ENCODE measurements at regions not wholly inside any gene's neighbourhood (a gene's known extent, or its start where the extent isn't known, plus 50 kb on each side); places are given as distances from the start of the nearest gene placed in this dataset.

- no peaks in the 10 kb centered on the region for H3K36me3 ChIP-seq
- WGBS, result 92% methylated on average over 2 of the region's 2 CpGs
- no peak overlapping the region for H3K4me3 ChIP-seq
- no peak overlapping the region for H3K27ac ChIP-seq
- H3K27me3 ChIP-seq (replicated peaks; ENCODE audit: insufficient read depth), result no peaks in the 10 kb centered on the region
- intact Hi-C loops (cut with DNase I), result no loop called here
- no peaks in the 10 kb centered on the region for H3K4me1 ChIP-seq (replicated peaks)
- DNase-seq (ENCODE audit: low spot score), result no peak
- no peaks in the 10 kb centered on the region for H3K9me3 ChIP-seq
- no peak for TF ChIP-seq CTCF (IDR thresholded peaks at IDR 0.05)
- no peak for TF ChIP-seq POLR2A (IDR thresholded peaks at IDR 0.05)
- no peak for TF ChIP-seq POLR2AphosphoS5 (IDR thresholded peaks at IDR 0.05)
Observed at GRCh38 chr2:188705191-188705590, 269.0 kb upstream of the COL3A1 start.

- Histone ChIP-seq H3K9me3 (no peaks in the 10 kb centered on the region), H3K4me1 (replicated peaks) (no peaks in the 10 kb centered on the region), H3K27me3 (replicated peaks; ENCODE audit: insufficient read depth) (no peaks in the 10 kb centered on the region), H3K4me3 (no peak overlapping the region), H3K27ac (no peak overlapping the region), H3K36me3 (no peaks in the 10 kb centered on the region)
- intact Hi-C loops (cut with DNase I), result no loop called here
- DNase-seq (ENCODE audit: low spot score), result no peak
- 81% methylated on average over 1 of the region's 1 CpG for WGBS
- no peak for TF ChIP-seq POLR2AphosphoS5 (IDR thresholded peaks at IDR 0.05)
- no peak for TF ChIP-seq CTCF (IDR thresholded peaks at IDR 0.05)
- TF ChIP-seq POLR2A (IDR thresholded peaks at IDR 0.05), result no peak
Observed at GRCh38 chr2:188713961-188714360, 260.2 kb upstream of the COL3A1 start.

- TF ChIP-seq POLR2A (IDR thresholded peaks at IDR 0.05), result no peak
- no peaks in the 10 kb centered on the region for H3K4me1 ChIP-seq (replicated peaks)
Observed at GRCh38 chr2:188720811-188721605, 253.2 kb upstream of the COL3A1 start.

GRCh38 chr2:188721784-188722183 lies 252.4 kb upstream of the COL3A1 start:
- TF ChIP-seq CTCF (IDR thresholded peaks at IDR 0.05) (no peak), POLR2AphosphoS5 (IDR thresholded peaks at IDR 0.05) (no peak), POLR2A (IDR thresholded peaks at IDR 0.05) (no peak)
- Histone ChIP-seq H3K4me1 (replicated peaks) (no peaks in the 10 kb centered on the region), H3K4me3 (no peak overlapping the region), H3K36me3 (no peaks in the 10 kb centered on the region), H3K27ac (no peak overlapping the region), H3K9me3 (no peaks in the 10 kb centered on the region), H3K27me3 (replicated peaks; ENCODE audit: insufficient read depth) (no peaks in the 10 kb centered on the region)
- 84% methylated on average over 3 of the region's 3 CpGs for WGBS
- intact Hi-C loops (cut with DNase I), result no loop called here
- DNase-seq (ENCODE audit: low spot score), result no peak

More at GRCh38 chr2:188720811-188721605, 253.2 kb upstream of the COL3A1 start:
- Histone ChIP-seq H3K4me3 (no peak overlapping the region), H3K9me3 (no peaks in the 10 kb centered on the region), H3K27ac (no peak overlapping the region), H3K27me3 (replicated peaks; ENCODE audit: insufficient read depth) (no peaks in the 10 kb centered on the region), H3K36me3 (no peaks in the 10 kb centered on the region)
- no peak for DNase-seq (ENCODE audit: low spot score)
- 76% methylated on average over 2 of the region's 2 CpGs for WGBS
- intact Hi-C loops (cut with DNase I), result no loop called here

GRCh38 chr2:188725746-188726360 lies 248.3 kb upstream of the COL3A1 start:
- intact Hi-C loops (cut with DNase I), result no loop called here
- Histone ChIP-seq H3K27me3 (replicated peaks; ENCODE audit: insufficient read depth) (no peaks in the 10 kb centered on the region), H3K27ac (no peak overlapping the region), H3K9me3 (no peaks in the 10 kb centered on the region), H3K4me1 (replicated peaks) (no peaks in the 10 kb centered on the region), H3K4me3 (no peak overlapping the region), H3K36me3 (no peaks in the 10 kb centered on the region)
- 65% methylated on average over 3 of the region's 3 CpGs for WGBS
- no peak for DNase-seq (ENCODE audit: low spot score)
- TF ChIP-seq POLR2AphosphoS5 (IDR thresholded peaks at IDR 0.05) (no peak), POLR2A (IDR thresholded peaks at IDR 0.05) (no peak), CTCF (IDR thresholded peaks at IDR 0.05) (no peak)

All from prostate gland (tissue), 2 donors.